Lung (tissue), 11 donors: ENCODE measurements at regions not wholly inside any gene's neighbourhood (a gene's known extent, or its start where the extent isn't known, plus 50 kb on each side); places are given as distances from the start of the nearest gene placed in this dataset.

Source experiments
- ATAC-seq: fragments of 200-7000 bp; cut with Tn5 transposase; one replicate; pipeline ENCODE4 v1.9.1; 2020; ENCODE audit warnings: moderate number of reproducible peaks; ENCODE audit not compliant: insufficient read depth, low FRiP score
- DNase-seq, 3 donors: peaks; one replicate each; pipeline ENCODE4 v3.0.0-alpha.2; 2013 to 2017
- H3K27ac ChIP-seq, 2 donors: one replicate each; pipeline ENCODE4 v1.5.1; 2013; ENCODE audit warnings: mild to moderate bottlenecking in 2 of 2, moderate library complexity in 2 of 2, control low read depth in 1 of 2, inconsistent platforms in 1 of 2, low read depth in 1 of 2, low read length in 1 of 2
- H3K27me3 ChIP-seq, 3 donors: one replicate each; pipeline ENCODE4 v1.5.1; 2013; ENCODE audit warnings: low read length in 2 of 3; ENCODE audit not compliant: control insufficient read depth in 3 of 3, insufficient read depth in 3 of 3
- H3K36me3 ChIP-seq, 4 donors: one replicate each; pipeline ENCODE4 v1.5.1; 2013; ENCODE audit warnings: low read length in 4 of 4, mild to moderate bottlenecking in 1 of 4, moderate library complexity in 1 of 4; ENCODE audit not compliant: control insufficient read depth in 4 of 4, insufficient read depth in 4 of 4
- H3K4me1 ChIP-seq, 5 donors: one replicate each; pipeline ENCODE4 v1.5.1; 2013; ENCODE audit warnings: low read length in 5 of 5, mild to moderate bottlenecking in 2 of 5, moderate library complexity in 1 of 5; ENCODE audit not compliant: control insufficient read depth in 5 of 5, insufficient read depth in 5 of 5
- H3K4me3 ChIP-seq: one replicate; pipeline ENCODE4 v1.5.1; 2013; ENCODE audit warnings: mild to moderate bottlenecking, control low read depth, moderate library complexity
- H3K9ac ChIP-seq, 2 donors: one replicate each; pipeline ENCODE4 v1.5.1; 2013; ENCODE audit warnings: low read length in 2 of 2, control low read depth in 1 of 2; ENCODE audit not compliant: insufficient read depth in 1 of 2
- H3K9me3 ChIP-seq, 4 donors: one replicate each; pipeline ENCODE4 v1.5.1; 2013; ENCODE audit warnings: low read length in 3 of 4, mild to moderate bottlenecking in 1 of 4, moderate library complexity in 1 of 4; ENCODE audit not compliant: control insufficient read depth in 4 of 4, insufficient read depth in 3 of 4
- WGBS, 2 donors: extraction: QIAGEN DNeasy Blood & Tissue Kit; methylation state at CpG; one replicate each; pipeline ENCODE4 v1.1.7; 2013; 5-methylcytosine and 5-hydroxymethylcytosine counted together
- TF ChIP-seq, protein P1 (sequence below): IDR thresholded peaks from 2 replicates; pipeline ENCODE4 v1.5.1; 2012; ENCODE audit warnings: mild to moderate bottlenecking; ENCODE audit errors: control extremely low read depth, extremely low read depth
- donor health status: control.
- donor health status: control.
- donor health status: Bipolar disorder and iron deficiency.
- donor health status: healthy.
- donor health status: DM: yes; HTN: yes; CAD: no.

DNA sequence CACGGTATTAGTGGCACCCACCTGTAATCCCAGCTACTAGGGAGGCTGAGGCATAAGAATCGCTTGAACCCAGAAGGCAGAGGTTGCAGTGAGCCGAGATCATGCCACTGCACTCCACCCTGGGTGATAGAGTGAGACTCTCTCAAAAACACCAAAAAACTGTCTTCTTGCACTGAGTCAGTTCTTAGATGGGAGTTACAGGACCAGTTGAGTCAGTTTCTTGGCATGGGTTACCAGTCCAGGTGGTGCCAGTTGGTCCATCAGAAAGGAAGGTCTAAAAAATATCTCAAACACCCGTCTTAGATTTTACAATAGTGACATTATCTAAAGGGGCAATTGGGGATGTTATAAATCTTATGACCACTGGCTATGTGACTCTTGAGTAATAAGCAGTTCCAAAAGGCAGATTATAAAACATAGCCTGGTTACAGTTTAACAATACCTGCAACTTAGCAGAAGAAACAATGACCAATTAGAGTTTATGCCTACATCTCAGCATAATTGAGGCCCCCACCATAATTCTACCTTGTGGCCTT lies 206.9 kb upstream of the FGGY start:
- ATAC-seq = no peak
- TF ChIP-seq, protein P1, sequence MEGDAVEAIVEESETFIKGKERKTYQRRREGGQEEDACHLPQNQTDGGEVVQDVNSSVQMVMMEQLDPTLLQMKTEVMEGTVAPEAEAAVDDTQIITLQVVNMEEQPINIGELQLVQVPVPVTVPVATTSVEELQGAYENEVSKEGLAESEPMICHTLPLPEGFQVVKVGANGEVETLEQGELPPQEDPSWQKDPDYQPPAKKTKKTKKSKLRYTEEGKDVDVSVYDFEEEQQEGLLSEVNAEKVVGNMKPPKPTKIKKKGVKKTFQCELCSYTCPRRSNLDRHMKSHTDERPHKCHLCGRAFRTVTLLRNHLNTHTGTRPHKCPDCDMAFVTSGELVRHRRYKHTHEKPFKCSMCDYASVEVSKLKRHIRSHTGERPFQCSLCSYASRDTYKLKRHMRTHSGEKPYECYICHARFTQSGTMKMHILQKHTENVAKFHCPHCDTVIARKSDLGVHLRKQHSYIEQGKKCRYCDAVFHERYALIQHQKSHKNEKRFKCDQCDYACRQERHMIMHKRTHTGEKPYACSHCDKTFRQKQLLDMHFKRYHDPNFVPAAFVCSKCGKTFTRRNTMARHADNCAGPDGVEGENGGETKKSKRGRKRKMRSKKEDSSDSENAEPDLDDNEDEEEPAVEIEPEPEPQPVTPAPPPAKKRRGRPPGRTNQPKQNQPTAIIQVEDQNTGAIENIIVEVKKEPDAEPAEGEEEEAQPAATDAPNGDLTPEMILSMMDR = no peak
- Histone ChIP-seq H3K9me3 (no peaks in the 10 kb centered on the region), H3K27ac (no peak overlapping the region), H3K9ac (no peak overlapping the region), H3K4me3 (no peak overlapping the region), H3K4me1 (no peaks in the 10 kb centered on the region), H3K36me3 (no peaks in the 10 kb centered on the region), H3K27me3 (no peaks in the 10 kb centered on the region)
- no peak for DNase-seq
- 91 to 92% methylated on average over 4 of the region's 4 CpGs for WGBS, 2 donors

DNA sequence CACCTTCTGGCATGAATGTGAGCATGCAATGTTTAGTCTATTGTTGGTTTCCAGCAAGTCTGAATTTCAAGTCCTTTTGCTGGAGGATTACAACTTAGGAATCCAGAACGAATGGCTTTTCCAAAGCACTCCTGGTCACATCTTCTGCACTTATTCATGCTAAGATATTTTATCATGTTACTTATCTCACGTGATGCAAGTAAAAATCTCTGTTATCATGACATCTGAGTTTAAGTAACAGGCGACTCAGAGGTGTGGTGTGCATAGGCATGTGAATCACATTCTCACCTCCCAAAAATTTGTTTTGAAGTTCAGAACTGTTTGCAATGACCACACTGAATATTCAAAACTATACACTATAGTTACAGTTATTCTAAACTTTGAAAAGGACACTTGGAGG lies 204.8 kb upstream of the FGGY start:
- TF ChIP-seq, protein P1 = no peak
- DNase-seq (no peak), ATAC-seq (no peak)
- Histone ChIP-seq H3K4me3 (no peak overlapping the region), H3K9me3 (no peaks in the 10 kb centered on the region), H3K4me1 (no peaks in the 10 kb centered on the region), H3K9ac (no peak overlapping the region), H3K27ac (no peak overlapping the region), H3K27me3 (no peaks in the 10 kb centered on the region), H3K36me3 (no peaks in the 10 kb centered on the region)
- WGBS, 2 donors = 86 to 94% methylated on average over 3 of the region's 3 CpGs

DNA sequence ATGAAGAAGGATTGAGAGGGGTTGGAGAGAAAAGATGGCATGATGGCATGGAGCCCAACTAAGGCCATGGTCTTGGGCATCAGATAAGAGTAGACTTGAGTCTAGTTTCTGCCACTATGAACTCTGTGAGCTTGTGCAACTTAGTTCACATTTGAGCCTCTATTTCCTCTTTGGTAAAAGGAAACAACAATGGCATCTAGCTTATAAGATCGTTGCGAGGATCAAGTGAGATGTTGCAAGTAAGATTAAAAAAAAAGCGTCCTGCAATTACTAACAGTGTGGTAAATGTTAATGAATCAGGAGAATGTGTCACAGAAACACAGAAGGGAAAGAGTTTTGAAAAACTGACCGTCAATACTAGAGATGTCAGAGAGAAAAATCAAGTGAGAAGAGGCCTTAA lies 202.9 kb upstream of the FGGY start:
- no peaks in the 10 kb centered on the region for H3K9me3 ChIP-seq
- no peak overlapping the region for H3K27ac ChIP-seq
- ATAC-seq = no peak
- peaks cover 0 to 7% (median 0%) of the 10 kb centered on the region in 5 donors for H3K4me1 ChIP-seq
- no peak for DNase-seq
- no peak overlapping the region for H3K4me3 ChIP-seq
- TF ChIP-seq, protein P1 = no peak
- H3K27me3 ChIP-seq = no peaks in the 10 kb centered on the region
- 40 to 72% methylated on average over 4 of the region's 4 CpGs for WGBS, 2 donors
- H3K36me3 ChIP-seq = no peaks in the 10 kb centered on the region
- no peak overlapping the region for H3K9ac ChIP-seq

DNA sequence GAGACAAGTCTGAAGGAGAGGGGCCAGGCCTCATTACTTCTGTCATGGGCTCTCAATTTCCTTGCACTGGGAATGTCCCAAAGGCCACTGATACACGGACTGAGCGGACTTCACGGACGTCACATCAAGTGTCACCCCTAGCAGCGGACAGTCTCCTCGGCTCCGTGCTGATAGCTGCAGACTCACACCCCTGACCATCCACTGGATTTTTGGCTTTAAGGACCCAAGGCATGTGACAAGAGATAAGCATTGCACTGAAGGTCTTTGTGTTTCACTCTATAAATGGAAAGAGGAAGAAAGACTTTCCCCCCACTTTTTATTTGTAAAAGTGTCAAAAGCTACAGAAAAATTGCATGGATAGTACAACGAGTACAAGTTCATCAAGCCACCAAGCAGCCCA lies 200.4 kb upstream of the FGGY start:
- ATAC-seq (no peak), DNase-seq (no peak)
- H3K27ac ChIP-seq = no peak overlapping the region
- TF ChIP-seq, protein P1 = no peak
- no peaks in the 10 kb centered on the region for H3K36me3 ChIP-seq
- H3K27me3 ChIP-seq = no peaks in the 10 kb centered on the region
- no peak overlapping the region for H3K4me3 ChIP-seq
- 65 to 79% methylated on average over 8 of the region's 8 CpGs for WGBS, 2 donors
- peaks cover 0 to 9% (median 0%) of the 10 kb centered on the region in 5 donors for H3K4me1 ChIP-seq
- H3K9me3 ChIP-seq = no peaks in the 10 kb centered on the region
- H3K9ac ChIP-seq = no peak overlapping the region
